Osteoblast (primary cell): ENCODE measurements at regions not wholly inside any gene's neighbourhood (a gene's known extent, or its start where the extent isn't known, plus 50 kb on each side); places are given as distances from the start of the nearest gene placed in this dataset.
A peak's percentile ranks its signal among the peaks of the same experiment; 100 is the strongest.

Source experiments
- DNase-seq: peaks from one replicate; pipeline ENCODE4 v3.0.0; 2011; ENCODE audit warnings: low spot score, mixed read lengths; ENCODE audit not compliant: insufficient read length; ENCODE audit errors: missing footprints
- H2AFZ ChIP-seq: 2 replicates; pipeline ENCODE4 v1.6.0; 2011; ENCODE audit warnings: mild to moderate bottlenecking, low read length
- H3K27ac ChIP-seq: 2 replicates; pipeline ENCODE4 v1.5.1; 2011; ENCODE audit warnings: mild to moderate bottlenecking, low read depth, low read length, moderate library complexity
- H3K27me3 ChIP-seq: 2 replicates; pipeline ENCODE4 v1.6.0; 2012; ENCODE audit warnings: mild to moderate bottlenecking, control low read depth, inconsistent platforms, low read length, moderate library complexity; ENCODE audit not compliant: insufficient read depth
- H3K36me3 ChIP-seq: 2 replicates; pipeline ENCODE4 v1.5.1; 2011; ENCODE audit warnings: mild to moderate bottlenecking, low read length, control low read depth, moderate library complexity; ENCODE audit not compliant: insufficient read depth
- H3K4me1 ChIP-seq: 2 replicates; pipeline ENCODE4 v1.5.1; 2011; ENCODE audit warnings: mild to moderate bottlenecking, low read length, control low read depth, moderate library complexity; ENCODE audit not compliant: insufficient read depth
- H3K4me2 ChIP-seq: 2 replicates; pipeline ENCODE4 v1.6.0; 2011; ENCODE audit warnings: mild to moderate bottlenecking, low read length; ENCODE audit not compliant: insufficient read depth
- H3K4me3 ChIP-seq: fragments of 200-600 bp; sonication (generic); 3 replicates; pipeline ENCODE4 v1.5.1; 2012; ENCODE audit warnings: mild to moderate bottlenecking, low read length, inconsistent platforms; ENCODE audit not compliant: insufficient read depth
- H3K79me2 ChIP-seq: 2 replicates; pipeline ENCODE4 v1.6.0; 2012; ENCODE audit warnings: mild to moderate bottlenecking, low read length, control low read depth, inconsistent platforms; ENCODE audit not compliant: insufficient read depth
- H3K9me3 ChIP-seq: 2 replicates; pipeline ENCODE4 v1.5.1; 2011; ENCODE audit warnings: low read depth, low read length, control low read depth
- H4K20me1 ChIP-seq: 2 replicates; pipeline ENCODE4 v1.6.0; 2012; ENCODE audit warnings: mild to moderate bottlenecking, low read length, control low read depth; ENCODE audit not compliant: insufficient read depth
- TF ChIP-seq, protein P1 (sequence below): IDR thresholded peaks from 2 replicates; pipeline ENCODE4 v1.5.1; 2011; ENCODE audit warnings: mild to moderate bottlenecking, low read depth, low read length, moderate library complexity; ENCODE audit errors: extremely low read depth

DNA sequence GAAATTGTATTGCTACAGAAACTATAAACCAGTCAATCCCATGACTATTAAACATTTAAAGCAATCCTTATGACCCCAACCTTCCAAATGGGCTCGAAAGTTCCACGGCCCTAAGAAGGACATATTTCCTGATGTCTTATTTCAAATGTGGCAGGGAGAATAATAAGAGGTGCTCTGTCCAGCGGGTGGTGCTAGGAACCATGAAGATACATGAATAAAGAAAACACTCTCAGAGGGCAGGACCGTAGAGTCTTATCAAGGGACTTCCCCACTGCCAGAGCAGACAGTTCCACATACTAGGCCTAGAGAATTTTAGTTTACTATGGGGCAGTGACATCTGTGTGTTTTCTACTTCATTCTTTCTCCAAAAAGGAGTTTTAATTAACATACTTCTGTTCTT lies 187.1 kb upstream of the PIK3C3 start:
- no peak for DNase-seq
- H3K36me3 ChIP-seq, result no peaks in the 10 kb centered on the region
- no peak overlapping the region for H3K4me3 ChIP-seq
- H3K4me1 ChIP-seq, result no peaks in the 10 kb centered on the region
- H3K79me2 ChIP-seq, result no peaks in the 10 kb centered on the region
- no peak overlapping the region for H3K27ac ChIP-seq
- no peaks in the 10 kb centered on the region for H3K9me3 ChIP-seq
- H2AFZ ChIP-seq, result no peak overlapping the region
- TF ChIP-seq, protein P1, sequence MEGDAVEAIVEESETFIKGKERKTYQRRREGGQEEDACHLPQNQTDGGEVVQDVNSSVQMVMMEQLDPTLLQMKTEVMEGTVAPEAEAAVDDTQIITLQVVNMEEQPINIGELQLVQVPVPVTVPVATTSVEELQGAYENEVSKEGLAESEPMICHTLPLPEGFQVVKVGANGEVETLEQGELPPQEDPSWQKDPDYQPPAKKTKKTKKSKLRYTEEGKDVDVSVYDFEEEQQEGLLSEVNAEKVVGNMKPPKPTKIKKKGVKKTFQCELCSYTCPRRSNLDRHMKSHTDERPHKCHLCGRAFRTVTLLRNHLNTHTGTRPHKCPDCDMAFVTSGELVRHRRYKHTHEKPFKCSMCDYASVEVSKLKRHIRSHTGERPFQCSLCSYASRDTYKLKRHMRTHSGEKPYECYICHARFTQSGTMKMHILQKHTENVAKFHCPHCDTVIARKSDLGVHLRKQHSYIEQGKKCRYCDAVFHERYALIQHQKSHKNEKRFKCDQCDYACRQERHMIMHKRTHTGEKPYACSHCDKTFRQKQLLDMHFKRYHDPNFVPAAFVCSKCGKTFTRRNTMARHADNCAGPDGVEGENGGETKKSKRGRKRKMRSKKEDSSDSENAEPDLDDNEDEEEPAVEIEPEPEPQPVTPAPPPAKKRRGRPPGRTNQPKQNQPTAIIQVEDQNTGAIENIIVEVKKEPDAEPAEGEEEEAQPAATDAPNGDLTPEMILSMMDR, result peak; percentile 42
- H3K4me2 ChIP-seq, result no peak overlapping the region
- H3K27me3 ChIP-seq, result no peaks in the 10 kb centered on the region
- no peaks in the 10 kb centered on the region for H4K20me1 ChIP-seq

DNA sequence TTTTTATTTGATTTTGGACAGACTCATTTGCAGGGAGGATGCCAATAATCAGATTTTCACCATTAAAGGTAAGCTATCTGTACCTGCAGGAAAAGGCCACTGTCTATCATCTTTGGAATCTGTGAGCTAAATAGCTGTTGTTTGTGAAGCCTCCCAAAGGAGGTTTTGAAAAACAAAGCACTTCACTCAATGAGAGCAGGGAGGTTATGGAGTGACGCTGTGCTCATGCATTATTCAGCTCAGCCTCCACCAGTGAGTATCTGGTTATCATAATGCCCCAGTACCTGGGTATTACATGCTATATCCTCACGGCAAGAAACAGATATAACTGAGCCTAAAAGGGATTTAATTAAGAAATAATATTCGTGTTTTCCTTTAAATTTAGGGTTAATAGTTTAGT lies 189.6 kb upstream of the PIK3C3 start:
- H3K9me3 ChIP-seq, result no peaks in the 10 kb centered on the region
- no peaks in the 10 kb centered on the region for H4K20me1 ChIP-seq
- no peaks in the 10 kb centered on the region for H3K36me3 ChIP-seq
- peaks cover 12% of the 10 kb centered on the region for H3K4me1 ChIP-seq
- H3K4me3 ChIP-seq, result no peak overlapping the region
- no peak for DNase-seq
- no peak overlapping the region for H3K27ac ChIP-seq
- TF ChIP-seq, protein P1, result no peak
- H3K4me2 ChIP-seq, result no peak overlapping the region
- no peaks in the 10 kb centered on the region for H3K79me2 ChIP-seq
- H2AFZ ChIP-seq, result no peak overlapping the region
- H3K27me3 ChIP-seq, result no peaks in the 10 kb centered on the region

DNA sequence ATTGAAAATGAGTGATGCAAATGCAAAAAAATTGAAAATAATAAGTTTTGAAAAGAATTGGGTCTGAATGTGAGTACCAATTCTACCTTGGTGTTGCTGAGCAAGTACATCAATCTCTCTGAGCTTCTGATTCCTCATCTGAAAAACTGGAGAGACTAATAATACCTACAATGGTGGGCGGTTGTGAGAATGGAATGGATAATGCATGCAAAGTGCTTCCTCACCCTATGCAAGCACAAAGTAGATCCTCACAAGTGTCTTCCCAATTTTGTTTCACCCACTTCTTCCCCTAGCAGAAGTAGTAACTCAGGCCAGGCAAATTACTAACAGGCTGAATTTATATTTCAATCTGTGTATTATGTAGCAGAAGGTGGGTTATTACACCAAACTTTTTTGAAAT lies 191.7 kb upstream of the PIK3C3 start:
- no peaks in the 10 kb centered on the region for H3K9me3 ChIP-seq
- H3K4me3 ChIP-seq, result no peak overlapping the region
- no peaks in the 10 kb centered on the region for H3K27me3 ChIP-seq
- H3K4me2 ChIP-seq, result no peak overlapping the region
- H2AFZ ChIP-seq, result no peak overlapping the region
- no peaks in the 10 kb centered on the region for H4K20me1 ChIP-seq
- H3K79me2 ChIP-seq, result no peaks in the 10 kb centered on the region
- H3K36me3 ChIP-seq, result no peaks in the 10 kb centered on the region
- no peak for DNase-seq
- H3K27ac ChIP-seq, result no peak overlapping the region
- TF ChIP-seq, protein P1, result no peak
- H3K4me1 ChIP-seq, result peaks cover 12% of the 10 kb centered on the region

DNA sequence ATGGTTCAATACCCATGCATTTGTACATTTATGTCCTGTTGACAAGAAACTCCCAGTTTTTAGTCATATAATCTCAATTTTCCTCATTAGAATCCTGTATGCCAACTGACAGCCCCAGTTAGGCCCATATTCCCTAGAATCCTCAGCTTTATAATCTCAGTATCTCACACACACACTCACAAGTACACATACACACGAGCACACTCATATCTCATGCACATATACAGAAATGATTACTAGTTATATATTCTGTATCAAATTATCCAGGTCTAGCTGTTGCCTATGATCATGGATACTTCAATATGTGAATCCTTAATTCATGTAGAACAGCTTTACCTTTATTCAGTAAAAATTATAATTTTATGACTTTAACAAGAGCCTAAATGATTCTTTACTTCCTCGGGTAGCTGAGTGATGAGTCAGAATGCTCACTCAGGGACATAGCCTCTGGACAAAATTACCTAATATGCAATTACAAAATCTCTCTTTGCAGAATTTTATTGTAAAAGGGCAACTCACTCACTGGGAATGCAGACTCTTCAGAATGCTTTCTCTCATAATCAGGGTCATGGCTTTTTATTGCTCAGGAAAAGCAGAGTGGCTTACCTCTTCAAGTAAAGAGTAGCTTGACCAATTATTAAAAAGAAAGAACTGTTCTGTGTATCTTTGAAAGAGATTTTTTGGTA lies 193.6 kb upstream of the PIK3C3 start:
- H3K27ac ChIP-seq, result no peak overlapping the region
- H4K20me1 ChIP-seq, result no peaks in the 10 kb centered on the region
- no peaks in the 10 kb centered on the region for H3K79me2 ChIP-seq
- DNase-seq, result peak; percentile 85
- H3K4me2 ChIP-seq, result peak overlapping the region; percentile 34
- no peaks in the 10 kb centered on the region for H3K27me3 ChIP-seq
- H3K4me1 ChIP-seq, result peaks cover 12% of the 10 kb centered on the region
- TF ChIP-seq, protein P1, result no peak
- H3K4me3 ChIP-seq, result no peak overlapping the region
- no peaks in the 10 kb centered on the region for H3K36me3 ChIP-seq
- H3K9me3 ChIP-seq, result no peaks in the 10 kb centered on the region
- H2AFZ ChIP-seq, result no peak overlapping the region
